MM.1S (cell line): ENCODE measurements at regions not wholly inside any gene's neighbourhood (a gene's known extent, or its start where the extent isn't known, plus 50 kb on each side); places are given as distances from the start of the nearest gene placed in this dataset.

Experiments
- CTCF ChIP-seq: fragments of 300-600 bp; sonication (generic); IDR thresholded peaks from 2 replicates; pipeline ENCODE4 v1.5.1; 2016; ENCODE audit warnings: antibody characterized with exemption, low read length, mixed read lengths
- EZH2 ChIP-seq: fragments of 300-600 bp; sonication (generic); optimal IDR thresholded peaks from 2 replicates; pipeline ENCODE3; 2017; ENCODE audit warnings: low read depth, mild to moderate bottlenecking, antibody characterized with exemption, low read length, mixed read lengths

GRCh38 chr14:61870163-61870562 lies 107.9 kb downstream of the SNAPC1 start:
- no peak for TF ChIP-seq CTCF
- no peak for TF ChIP-seq EZH2
